ENCODE measurements at regions not wholly inside any gene's neighbourhood (a gene's known extent, or its start where the extent isn't known, plus 50 kb on each side); places are given as distances from the start of the nearest gene placed in this dataset.

DNA sequence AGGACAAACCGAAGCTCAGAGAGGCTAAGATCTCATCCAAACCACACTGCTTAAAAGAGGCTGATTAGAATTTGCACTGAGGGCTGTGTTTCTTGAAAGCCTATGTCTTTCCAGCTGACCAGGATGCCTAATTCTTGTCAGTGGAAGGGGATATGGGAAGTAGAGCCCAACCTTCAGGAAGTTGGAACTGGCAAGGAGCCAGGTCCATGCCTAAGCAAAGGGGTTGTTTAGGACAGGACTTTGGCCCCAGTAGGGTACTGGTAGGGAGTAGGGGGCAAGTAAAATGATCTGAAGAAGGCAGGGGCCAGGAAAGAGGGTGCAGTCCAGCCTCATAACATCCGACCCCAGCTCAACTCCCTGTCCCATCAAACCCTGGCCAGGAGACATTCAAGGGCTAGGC lies 130.9 kb downstream of the GAS1 start:
- TF ChIP-seq, protein P1, sequence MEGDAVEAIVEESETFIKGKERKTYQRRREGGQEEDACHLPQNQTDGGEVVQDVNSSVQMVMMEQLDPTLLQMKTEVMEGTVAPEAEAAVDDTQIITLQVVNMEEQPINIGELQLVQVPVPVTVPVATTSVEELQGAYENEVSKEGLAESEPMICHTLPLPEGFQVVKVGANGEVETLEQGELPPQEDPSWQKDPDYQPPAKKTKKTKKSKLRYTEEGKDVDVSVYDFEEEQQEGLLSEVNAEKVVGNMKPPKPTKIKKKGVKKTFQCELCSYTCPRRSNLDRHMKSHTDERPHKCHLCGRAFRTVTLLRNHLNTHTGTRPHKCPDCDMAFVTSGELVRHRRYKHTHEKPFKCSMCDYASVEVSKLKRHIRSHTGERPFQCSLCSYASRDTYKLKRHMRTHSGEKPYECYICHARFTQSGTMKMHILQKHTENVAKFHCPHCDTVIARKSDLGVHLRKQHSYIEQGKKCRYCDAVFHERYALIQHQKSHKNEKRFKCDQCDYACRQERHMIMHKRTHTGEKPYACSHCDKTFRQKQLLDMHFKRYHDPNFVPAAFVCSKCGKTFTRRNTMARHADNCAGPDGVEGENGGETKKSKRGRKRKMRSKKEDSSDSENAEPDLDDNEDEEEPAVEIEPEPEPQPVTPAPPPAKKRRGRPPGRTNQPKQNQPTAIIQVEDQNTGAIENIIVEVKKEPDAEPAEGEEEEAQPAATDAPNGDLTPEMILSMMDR (IDR thresholded peaks at IDR 0.05), result no peak
- ATAC-seq (no peak), DNase-seq (no peak)
- H3K27me3 ChIP-seq, result peaks cover 0 to 3% (median 0%) of the 10 kb centered on the region in 7 donors
- H3K36me3 ChIP-seq, result no peaks in the 10 kb centered on the region
- H3K9me3 ChIP-seq, result peaks cover 0 to 16% (median 5%) of the 10 kb centered on the region in 11 donors
- 70 to 72% methylated on average over 2 of the region's 2 CpGs for WGBS, 2 donors
- intact Hi-C loops (cut with DNase I), result no loop called here
- no peak overlapping the region for H3K4me3 ChIP-seq
- no peaks in the 10 kb centered on the region for H3K4me1 ChIP-seq
- no peak overlapping the region for H3K27ac ChIP-seq

DNA sequence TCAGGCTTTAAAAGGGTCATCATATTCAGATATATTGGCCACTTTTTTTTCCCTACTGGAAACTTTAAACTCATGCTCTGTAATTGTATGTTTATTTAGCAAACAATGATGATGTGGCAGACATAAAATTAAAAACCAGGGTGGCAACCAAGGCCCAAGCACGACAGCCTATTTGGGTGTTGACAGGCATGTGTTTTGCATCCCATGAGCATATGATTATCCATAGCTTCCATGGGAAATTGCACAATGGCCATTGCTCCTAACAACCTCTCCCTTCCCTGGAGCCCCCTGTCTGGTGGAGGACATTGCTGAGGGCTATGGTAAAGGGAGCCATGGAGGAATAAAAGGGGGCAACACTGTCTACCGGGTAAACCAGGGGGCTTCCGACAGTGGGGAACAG lies 134.7 kb downstream of the GAS1 start:
- WGBS, 2 donors, result 87 to 88% methylated on average over 3 of the region's 3 CpGs
- intact Hi-C loops (cut with DNase I), result no loop called here
- DNase-seq, result no peak
- Histone ChIP-seq H3K4me1 (no peaks in the 10 kb centered on the region), H3K9me3 (no peaks in the 10 kb centered on the region), H3K36me3 (no peaks in the 10 kb centered on the region), H3K27ac (no peak overlapping the region), H3K4me3 (no peak overlapping the region), H3K27me3 (no peaks in the 10 kb centered on the region)
- TF ChIP-seq, protein P1 (IDR thresholded peaks at IDR 0.05), result no peak
- ATAC-seq, result no peak

DNA sequence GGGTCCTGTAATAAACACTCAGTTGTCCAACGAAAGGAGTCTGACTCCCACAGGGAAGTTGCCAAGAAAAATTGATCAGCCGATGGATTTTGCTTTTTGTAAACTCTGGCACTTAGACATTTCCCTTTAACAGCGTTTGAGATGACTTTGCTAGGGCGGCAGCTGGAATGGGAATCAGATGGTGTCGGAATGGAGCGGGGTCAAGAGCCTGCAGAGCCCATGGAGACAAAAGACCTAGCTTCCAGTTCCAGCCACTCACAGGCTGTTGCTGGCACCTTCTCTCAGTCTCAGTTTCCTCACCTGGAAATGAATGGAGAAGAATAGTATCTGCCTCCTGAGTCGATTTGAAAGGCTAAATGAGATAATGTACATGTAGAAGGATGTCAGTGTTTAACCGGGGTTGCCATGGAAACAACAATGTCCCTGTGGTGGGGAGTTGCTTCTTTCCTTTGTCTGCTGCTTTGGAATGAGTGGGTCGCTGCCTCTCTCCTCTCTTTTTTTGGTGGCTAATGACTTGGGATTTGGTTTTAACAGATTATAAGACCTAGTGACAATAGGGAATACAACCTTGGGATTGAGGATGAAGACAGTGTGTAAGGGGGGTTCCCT lies 137.4 kb downstream of the GAS1 start:
- intact Hi-C loops (cut with DNase I), result no loop called here
- DNase-seq, result no peak
- Histone ChIP-seq H3K27ac (no peak overlapping the region), H3K4me3 (no peak overlapping the region), H3K36me3 (no peaks in the 10 kb centered on the region), H3K9me3 (no peaks in the 10 kb centered on the region), H3K4me1 (no peaks in the 10 kb centered on the region), H3K27me3 (peaks cover 0 to 5% (median 0%) of the 10 kb centered on the region in 7 donors)
- WGBS, 2 donors, result 86 to 91% methylated on average over 9 of the region's 9 CpGs
- TF ChIP-seq, protein P1 (IDR thresholded peaks at IDR 0.05), result no peak
- ATAC-seq, result no peak

DNA sequence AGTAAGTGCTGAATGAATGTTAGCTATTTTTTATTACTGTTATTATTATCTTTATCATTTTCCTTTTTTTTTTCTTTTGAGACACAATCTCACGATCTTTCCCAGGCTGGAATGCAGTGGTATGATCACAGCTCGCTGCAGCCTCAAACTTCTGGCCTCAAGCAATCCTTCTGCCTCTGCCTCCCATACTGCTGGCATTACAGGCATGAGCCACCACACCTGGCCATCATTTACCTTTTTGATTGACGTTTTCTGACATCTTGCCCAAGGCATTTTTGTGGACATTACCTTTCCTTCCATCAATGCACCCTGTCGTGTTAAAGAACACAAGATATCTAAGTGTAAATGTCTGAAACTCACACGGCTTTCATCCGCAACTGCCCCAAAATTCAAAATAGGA lies 138.2 kb downstream of the GAS1 start:
- TF ChIP-seq, protein P1 (IDR thresholded peaks at IDR 0.05), result no peak
- H3K27ac ChIP-seq, result no peak overlapping the region
- H3K27me3 ChIP-seq, result peaks cover 0 to 5% (median 0%) of the 10 kb centered on the region in 7 donors
- DNase-seq (no peak), ATAC-seq (no peak)
- H3K4me1 ChIP-seq, result no peaks in the 10 kb centered on the region
- intact Hi-C loops (cut with DNase I), result no loop called here
- 92 to 97% methylated on average over 6 of the region's 6 CpGs for WGBS, 2 donors
- no peaks in the 10 kb centered on the region for H3K9me3 ChIP-seq
- H3K36me3 ChIP-seq, result no peaks in the 10 kb centered on the region
- no peak overlapping the region for H3K4me3 ChIP-seq

All from heart right ventricle (tissue), 16 donors.